ENCODE measurements at regions not wholly inside any gene's neighbourhood (a gene's known extent, or its start where the extent isn't known, plus 50 kb on each side); places are given as distances from the start of the nearest gene placed in this dataset.

DNA sequence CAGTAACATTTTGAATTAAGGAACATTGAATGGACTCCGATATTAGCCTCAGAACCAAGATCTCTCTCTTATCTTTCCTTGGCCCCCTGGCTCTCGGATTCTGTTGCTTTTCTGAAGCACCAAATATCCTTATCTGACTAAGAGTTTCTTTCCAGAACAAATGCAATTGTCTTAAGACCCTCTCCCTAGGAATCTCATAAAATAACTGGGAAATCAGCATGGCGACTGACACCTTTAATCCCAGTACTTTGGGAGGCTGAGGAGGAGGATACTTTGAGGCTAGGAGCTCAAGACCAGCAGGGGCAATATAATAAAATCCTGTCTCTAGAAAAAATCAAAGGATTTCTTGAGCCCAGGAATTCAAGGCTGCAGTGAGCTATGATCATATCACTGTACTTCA is 984.5 kb downstream of the HACE1 start:
- POLR2A ChIA-PET = no interaction called here
- no peak for DNase-seq (ENCODE audit: extremely low spot score)
- CTCF ChIA-PET = no interaction called here
- TF ChIP-seq SP1 (IDR thresholded peaks at IDR 0.05) (no peak), FOXM1 (IDR thresholded peaks at IDR 0.05; ENCODE audit: borderline replicate concordance) (no peak), LEF1 (IDR thresholded peaks at IDR 0.05; ENCODE audit: borderline replicate concordance) (no peak), BHLHE40 (IDR thresholded peaks at IDR 0.05; ENCODE audit: borderline replicate concordance) (no peak), FOXA1 (IDR thresholded peaks at IDR 0.05) (no peak), ZNF384 (IDR thresholded peaks at IDR 0.05) (no peak), CTBP1 (IDR thresholded peaks at IDR 0.05; ENCODE audit: borderline replicate concordance) (no peak), L3MBTL2 (conservative IDR thresholded peaks at IDR 0.05) (no peak)
- TF ChIP-seq, protein P1, sequence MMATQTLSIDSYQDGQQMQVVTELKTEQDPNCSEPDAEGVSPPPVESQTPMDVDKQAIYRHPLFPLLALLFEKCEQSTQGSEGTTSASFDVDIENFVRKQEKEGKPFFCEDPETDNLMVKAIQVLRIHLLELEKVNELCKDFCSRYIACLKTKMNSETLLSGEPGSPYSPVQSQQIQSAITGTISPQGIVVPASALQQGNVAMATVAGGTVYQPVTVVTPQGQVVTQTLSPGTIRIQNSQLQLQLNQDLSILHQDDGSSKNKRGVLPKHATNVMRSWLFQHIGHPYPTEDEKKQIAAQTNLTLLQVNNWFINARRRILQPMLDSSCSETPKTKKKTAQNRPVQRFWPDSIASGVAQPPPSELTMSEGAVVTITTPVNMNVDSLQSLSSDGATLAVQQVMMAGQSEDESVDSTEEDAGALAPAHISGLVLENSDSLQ (IDR thresholded peaks at IDR 0.05) = no peak

DNA sequence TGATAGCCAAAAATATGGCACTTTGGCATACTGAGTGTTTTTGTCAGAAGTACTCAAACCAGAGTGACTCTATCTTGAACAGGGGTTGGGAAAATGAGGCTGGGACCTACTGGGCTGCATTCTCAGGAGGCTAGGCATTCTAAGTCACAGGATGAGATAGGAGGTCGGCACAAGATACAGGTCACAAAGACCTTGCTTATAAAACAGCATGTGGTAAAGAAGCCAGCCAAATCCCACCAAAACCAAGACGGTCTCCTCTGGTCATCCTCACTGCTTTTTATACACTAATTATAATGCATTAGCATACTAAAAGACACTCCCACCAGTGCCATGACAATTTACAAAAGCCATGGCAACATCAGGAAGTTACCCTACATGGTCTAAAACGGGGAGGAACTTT is 985.1 kb downstream of the HACE1 start:
- ChIA-PET CTCF (no interaction called here), POLR2A (no interaction called here)
- TF ChIP-seq NFRKB (IDR thresholded peaks at IDR 0.05) = no peak
- no peak for DNase-seq (ENCODE audit: extremely low spot score)

DNA sequence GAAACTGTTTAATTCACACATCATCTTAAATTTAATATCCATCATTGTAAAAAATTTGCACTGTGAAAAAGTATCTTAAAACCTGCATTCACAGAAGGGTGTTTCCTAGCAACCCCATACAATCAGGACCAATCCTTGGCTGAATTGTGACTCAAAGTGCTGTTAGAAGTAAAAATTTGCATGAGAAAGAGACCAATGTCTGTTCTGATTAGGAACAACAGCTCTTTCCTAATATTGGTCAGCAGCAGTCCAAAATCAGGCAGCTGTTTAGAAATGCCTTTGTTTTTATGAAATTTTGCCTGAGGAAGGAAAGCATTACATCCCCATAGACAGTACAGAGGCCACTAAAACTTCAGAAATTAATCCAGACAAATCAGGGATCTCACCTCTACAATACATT is 987.0 kb downstream of the HACE1 start:
- DNase-seq (ENCODE audit: extremely low spot score) = no peak
- POLR2A ChIA-PET = no interaction called here
- CTCF ChIA-PET = no interaction called here
- no peak for TF ChIP-seq TARDBP (IDR thresholded peaks at IDR 0.05)
- no peak for TF ChIP-seq ZNF384 (IDR thresholded peaks at IDR 0.05)
- TF ChIP-seq ELF4 (IDR thresholded peaks at IDR 0.05) = no peak
- TF ChIP-seq CTBP1 (IDR thresholded peaks at IDR 0.05; ENCODE audit: borderline replicate concordance) = no peak
- TF ChIP-seq L3MBTL2 (conservative IDR thresholded peaks at IDR 0.05) = no peak
- no peak for TF ChIP-seq FOXK2 (IDR thresholded peaks at IDR 0.05)
- TF ChIP-seq FOXM1 (IDR thresholded peaks at IDR 0.05; ENCODE audit: borderline replicate concordance) = no peak
- TF ChIP-seq, protein P1 (IDR thresholded peaks at IDR 0.05) = no peak
- TF ChIP-seq BHLHE40 (IDR thresholded peaks at IDR 0.05; ENCODE audit: borderline replicate concordance) = no peak
- TF ChIP-seq FOXA1 (IDR thresholded peaks at IDR 0.05) = no peak
- TF ChIP-seq SUZ12 (IDR thresholded peaks at IDR 0.05) = no peak
- no peak for TF ChIP-seq LEF1 (IDR thresholded peaks at IDR 0.05; ENCODE audit: borderline replicate concordance)
- no peak for TF ChIP-seq HDGF (IDR thresholded peaks at IDR 0.05; ENCODE audit: borderline replicate concordance)

DNA sequence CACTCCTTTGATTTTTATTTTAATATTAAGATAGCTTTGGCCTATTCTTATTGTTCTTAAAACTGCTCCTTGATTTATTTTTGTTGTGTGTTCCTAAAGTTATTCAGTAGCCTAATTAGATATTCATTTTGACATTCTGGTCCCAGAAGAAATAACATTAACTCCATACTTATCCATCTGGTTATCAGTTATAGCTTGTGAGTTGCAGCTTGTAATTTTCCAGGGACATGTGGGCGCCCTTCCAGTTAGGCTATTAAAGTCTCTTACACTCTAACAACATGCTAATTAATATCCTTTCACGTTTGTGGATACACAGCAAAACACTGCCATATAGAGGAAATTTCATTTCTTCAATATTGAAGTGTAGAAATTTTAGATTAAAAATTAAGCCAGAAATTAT is 987.5 kb downstream of the HACE1 start:
- CTCF ChIA-PET = no interaction called here
- TF ChIP-seq, protein P1 (IDR thresholded peaks at IDR 0.05) = no peak
- no peak for TF ChIP-seq ELF4 (IDR thresholded peaks at IDR 0.05)
- no peak for TF ChIP-seq FOXA1 (IDR thresholded peaks at IDR 0.05)
- no peak for TF ChIP-seq HDGF (IDR thresholded peaks at IDR 0.05; ENCODE audit: borderline replicate concordance)
- TF ChIP-seq SUZ12 (IDR thresholded peaks at IDR 0.05) = no peak
- no peak for TF ChIP-seq FOXK2 (IDR thresholded peaks at IDR 0.05)
- no peak for TF ChIP-seq ZNF384 (IDR thresholded peaks at IDR 0.05)
- no peak for TF ChIP-seq FOXM1 (IDR thresholded peaks at IDR 0.05; ENCODE audit: borderline replicate concordance)
- no peak for TF ChIP-seq ARNT (IDR thresholded peaks at IDR 0.05)
- no peak for TF ChIP-seq CTBP1 (IDR thresholded peaks at IDR 0.05; ENCODE audit: borderline replicate concordance)
- DNase-seq (ENCODE audit: extremely low spot score) = no peak
- POLR2A ChIA-PET = no interaction called here

DNA sequence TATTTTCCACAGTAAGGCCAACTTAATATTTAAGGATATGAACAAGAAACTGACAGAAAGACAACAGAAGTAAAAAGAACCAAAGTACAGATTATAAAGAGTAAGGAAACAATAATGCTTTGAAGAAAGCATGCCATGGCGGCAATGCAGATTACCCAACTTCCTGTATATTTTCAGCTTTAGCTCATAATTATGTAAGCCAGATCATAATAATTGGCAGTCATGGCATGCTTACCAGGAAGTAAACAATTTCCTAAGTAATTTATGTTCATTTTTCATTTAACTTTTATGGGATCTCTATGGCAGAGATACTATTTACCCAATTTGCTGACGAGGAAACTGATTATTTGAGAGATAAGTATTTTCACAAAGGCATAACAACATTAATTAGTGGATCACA is 988.7 kb downstream of the HACE1 start:
- TF ChIP-seq SP1 (IDR thresholded peaks at IDR 0.05) = no peak
- POLR2A ChIA-PET = no interaction called here
- no peak for DNase-seq (ENCODE audit: extremely low spot score)
- CTCF ChIA-PET = no interaction called here

DNA sequence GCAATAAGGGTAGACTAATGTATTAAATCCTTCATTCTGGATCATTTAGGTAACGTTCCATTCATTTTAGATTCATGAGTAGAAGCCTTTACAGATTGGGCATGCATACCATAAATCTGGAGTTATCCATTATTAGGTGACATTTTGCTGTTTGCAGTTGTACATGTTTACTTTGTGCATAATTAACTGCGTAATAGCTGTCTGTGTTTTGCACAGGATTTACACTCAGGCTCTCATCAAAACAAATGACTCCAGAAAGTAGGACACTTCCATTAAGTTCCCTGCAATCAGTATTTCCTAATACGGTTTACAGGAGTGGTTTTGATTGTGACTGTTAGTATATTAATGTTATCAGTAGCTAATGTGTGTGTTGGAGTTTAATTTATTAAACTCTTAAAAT is 997.4 kb downstream of the HACE1 start:
- TF ChIP-seq FOXA1 (IDR thresholded peaks at IDR 0.05) (no peak), ARNT (IDR thresholded peaks at IDR 0.05) (no peak), SUZ12 (IDR thresholded peaks at IDR 0.05) (no peak), BHLHE40 (IDR thresholded peaks at IDR 0.05; ENCODE audit: borderline replicate concordance) (no peak), NFRKB (IDR thresholded peaks at IDR 0.05) (no peak), TARDBP (IDR thresholded peaks at IDR 0.05) (no peak), FOXM1 (IDR thresholded peaks at IDR 0.05; ENCODE audit: borderline replicate concordance) (no peak), ZNF384 (IDR thresholded peaks at IDR 0.05) (no peak), HDGF (IDR thresholded peaks at IDR 0.05; ENCODE audit: borderline replicate concordance) (no peak), SP1 (IDR thresholded peaks at IDR 0.05) (no peak), CTBP1 (IDR thresholded peaks at IDR 0.05; ENCODE audit: borderline replicate concordance) (no peak), FOXK2 (IDR thresholded peaks at IDR 0.05) (no peak), ELF4 (IDR thresholded peaks at IDR 0.05) (no peak)
- TF ChIP-seq, protein P1 (IDR thresholded peaks at IDR 0.05) = no peak
- DNase-seq (ENCODE audit: extremely low spot score) = no peak
- CTCF ChIA-PET = no interaction called here
- POLR2A ChIA-PET = no interaction called here

DNA sequence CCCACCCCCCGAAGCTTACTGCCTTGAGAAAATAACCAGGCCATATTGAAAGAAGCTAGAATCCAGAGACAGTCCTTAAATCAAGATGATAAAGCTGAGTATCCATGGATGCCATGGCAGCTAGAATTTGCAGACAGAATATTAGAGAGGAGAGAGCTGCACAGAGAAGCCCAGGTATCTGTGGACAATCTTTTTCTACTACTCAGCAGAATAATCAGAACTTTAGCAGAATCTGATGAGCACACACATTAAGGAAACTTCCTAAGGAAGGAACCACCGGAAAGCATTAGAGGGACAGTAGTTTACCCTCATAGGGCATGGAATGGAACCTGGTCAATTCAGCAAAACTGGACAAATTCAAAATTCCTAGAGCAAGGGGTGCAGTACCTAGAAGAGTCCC is 1001.7 kb downstream of the HACE1 start:
- ChIA-PET POLR2A (no interaction called here), CTCF (no interaction called here)
- no peak for TF ChIP-seq HDGF (IDR thresholded peaks at IDR 0.05; ENCODE audit: borderline replicate concordance)
- no peak for TF ChIP-seq CTBP1 (IDR thresholded peaks at IDR 0.05; ENCODE audit: borderline replicate concordance)
- TF ChIP-seq NFRKB (IDR thresholded peaks at IDR 0.05) = no peak
- no peak for TF ChIP-seq ZNF384 (IDR thresholded peaks at IDR 0.05)
- TF ChIP-seq SP1 (IDR thresholded peaks at IDR 0.05) = no peak
- no peak for DNase-seq (ENCODE audit: extremely low spot score)
